Duodenal mucosa (tissue), 2 donors: ENCODE measurements at regions not wholly inside any gene's neighbourhood (a gene's known extent, or its start where the extent isn't known, plus 50 kb on each side); places are given as distances from the start of the nearest gene placed in this dataset.

Experiments used
- H3K27ac ChIP-seq: one replicate; pipeline ENCODE4 v1.7.0; 2013; ENCODE audit warnings: low read depth, low read length
- H3K27me3 ChIP-seq, 2 donors: one replicate each; pipeline ENCODE4 v1.7.0; 2013; ENCODE audit warnings: low read length in 2 of 2, control low read depth in 1 of 2; ENCODE audit not compliant: insufficient read depth in 2 of 2, control insufficient read depth in 1 of 2
- H3K36me3 ChIP-seq, 2 donors: one replicate each; pipeline ENCODE4 v1.7.0; 2013; ENCODE audit warnings: low read length in 2 of 2, control low read depth in 1 of 2; ENCODE audit not compliant: insufficient read depth in 2 of 2, control insufficient read depth in 1 of 2
- H3K4me1 ChIP-seq, 2 donors: one replicate each; pipeline ENCODE4 v1.7.0; 2013; ENCODE audit warnings: low read length in 2 of 2, control low read depth in 1 of 2; ENCODE audit not compliant: insufficient read depth in 2 of 2, control insufficient read depth in 1 of 2
- H3K4me3 ChIP-seq, 2 donors: one replicate each; pipeline ENCODE4 v1.7.0; 2013; ENCODE audit warnings: low read length in 2 of 2, low read depth in 1 of 2
- H3K9ac ChIP-seq, 2 donors: one replicate each; pipeline ENCODE4 v1.7.0; 2013; ENCODE audit warnings: low read length in 2 of 2, low read depth in 1 of 2
- H3K9me3 ChIP-seq, 2 donors: one replicate each; pipeline ENCODE4 v1.7.0; 2013; ENCODE audit warnings: low read length in 2 of 2, control low read depth in 1 of 2; ENCODE audit not compliant: control insufficient read depth in 1 of 2

- no peak overlapping the region for H3K27ac ChIP-seq
- peaks cover 3 to 10% of the 10 kb centered on the region in 2 donors for H3K4me1 ChIP-seq
- H3K9ac ChIP-seq, result no peak overlapping the region
These were observed 238.5 kb downstream of the SPTSSA start for GRCh38 chr14:34223373-34224148.

GRCh38 chr14:34222867-34223266 lies 239.2 kb downstream of the SPTSSA start:
- Histone ChIP-seq H3K27ac (no peak overlapping the region), H3K9me3 (no peaks in the 10 kb centered on the region), H3K4me3 (no peak overlapping the region), H3K27me3 (no peaks in the 10 kb centered on the region), H3K36me3 (no peaks in the 10 kb centered on the region), H3K9ac (no peak overlapping the region), H3K4me1 (peaks cover 0 to 10% of the 10 kb centered on the region in 2 donors)

More at GRCh38 chr14:34223373-34224148, 238.5 kb downstream of the SPTSSA start:
- Histone ChIP-seq H3K9me3 (no peaks in the 10 kb centered on the region), H3K4me3 (no peak overlapping the region), H3K36me3 (no peaks in the 10 kb centered on the region), H3K27me3 (no peaks in the 10 kb centered on the region)

- Histone ChIP-seq H3K9ac (no peak overlapping the region), H3K4me1 (peaks cover 0 to 10% of the 10 kb centered on the region in 2 donors), H3K27me3 (no peaks in the 10 kb centered on the region), H3K27ac (no peak overlapping the region), H3K4me3 (no peak overlapping the region), H3K36me3 (no peaks in the 10 kb centered on the region), H3K9me3 (no peaks in the 10 kb centered on the region)
These were observed 239.9 kb downstream of the SPTSSA start for GRCh38 chr14:34222122-34222521.

- H3K4me1 ChIP-seq, result peaks cover 0 to 10% of the 10 kb centered on the region in 2 donors
- H3K36me3 ChIP-seq, result no peaks in the 10 kb centered on the region
- H3K27ac ChIP-seq, result no peak overlapping the region
- H3K9me3 ChIP-seq, result no peaks in the 10 kb centered on the region
- no peak overlapping the region for H3K9ac ChIP-seq
- H3K27me3 ChIP-seq, result no peaks in the 10 kb centered on the region
- no peak overlapping the region for H3K4me3 ChIP-seq
These were observed 241.1 kb downstream of the SPTSSA start for GRCh38 chr14:34220921-34221320.

- Histone ChIP-seq H3K9me3 (no peaks in the 10 kb centered on the region), H3K27ac (no peak overlapping the region), H3K36me3 (no peaks in the 10 kb centered on the region), H3K4me3 (no peak overlapping the region), H3K9ac (no peak overlapping the region), H3K4me1 (peaks cover 0 to 10% of the 10 kb centered on the region in 2 donors), H3K27me3 (no peaks in the 10 kb centered on the region)
These were observed 241.7 kb downstream of the SPTSSA start for GRCh38 chr14:34220378-34220706.

DNA sequence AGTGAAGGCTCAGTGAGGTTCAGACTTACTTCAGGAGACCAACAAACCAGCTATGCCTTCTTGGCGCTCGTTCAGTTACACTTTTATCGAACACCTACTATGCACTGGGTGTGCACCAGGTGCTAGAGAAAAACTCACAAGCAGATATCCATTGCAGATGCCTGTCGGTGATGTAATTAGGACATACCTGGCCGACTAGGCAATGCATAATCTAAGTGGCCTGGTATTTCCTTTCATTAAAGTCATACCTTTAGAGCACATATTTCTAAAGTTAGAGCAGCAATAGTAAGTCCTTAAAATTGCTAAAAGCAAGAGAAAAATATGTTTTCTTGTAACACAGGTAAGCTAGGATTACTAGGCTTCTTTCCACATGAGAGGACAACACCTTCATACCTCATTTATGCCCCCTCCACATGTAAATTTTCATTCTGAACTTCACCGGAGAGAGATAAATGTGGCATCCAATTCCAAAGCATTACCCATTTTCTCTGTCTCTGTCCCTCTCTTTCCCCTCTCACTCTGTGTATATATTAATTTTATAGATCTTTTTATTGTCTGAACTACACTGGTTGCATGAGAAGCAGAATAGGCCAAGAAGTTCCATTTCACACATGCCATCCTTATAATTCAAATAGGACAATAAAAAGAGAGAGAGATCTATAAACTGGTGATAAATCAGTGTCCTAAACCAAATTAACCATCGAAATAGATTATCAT lies 242.2 kb downstream of the SPTSSA start:
- Histone ChIP-seq H3K4me1 (peaks cover 0 to 10% of the 10 kb centered on the region in 2 donors), H3K4me3 (no peak overlapping the region), H3K9ac (no peak overlapping the region), H3K27ac (no peak overlapping the region), H3K9me3 (no peaks in the 10 kb centered on the region), H3K27me3 (no peaks in the 10 kb centered on the region), H3K36me3 (no peaks in the 10 kb centered on the region)

DNA sequence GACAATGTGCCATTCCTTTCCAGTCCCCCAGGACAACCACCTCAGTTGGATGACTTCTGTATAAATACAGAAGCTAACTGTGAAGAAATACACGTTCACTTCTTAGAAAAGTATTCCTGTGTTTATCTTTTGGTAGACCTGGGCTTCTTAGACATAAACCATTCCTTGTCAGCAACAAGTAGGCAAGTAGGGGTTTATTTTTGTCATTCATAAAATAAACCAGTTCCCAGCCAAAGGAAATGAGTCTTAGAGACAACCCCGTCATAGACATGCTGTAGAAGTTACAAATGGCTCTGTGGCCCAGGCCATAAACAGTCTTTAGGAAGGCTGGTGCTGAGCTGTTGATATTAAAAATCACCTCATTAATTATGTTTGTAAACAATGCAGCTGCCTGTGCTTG lies 243.2 kb downstream of the SPTSSA start:
- H3K9me3 ChIP-seq, result no peaks in the 10 kb centered on the region
- H3K27ac ChIP-seq, result no peak overlapping the region
- no peak overlapping the region for H3K9ac ChIP-seq
- no peaks in the 10 kb centered on the region for H3K36me3 ChIP-seq
- H3K4me3 ChIP-seq, result no peak overlapping the region
- H3K27me3 ChIP-seq, result no peaks in the 10 kb centered on the region
- H3K4me1 ChIP-seq, result peaks cover 0 to 10% of the 10 kb centered on the region in 2 donors

DNA sequence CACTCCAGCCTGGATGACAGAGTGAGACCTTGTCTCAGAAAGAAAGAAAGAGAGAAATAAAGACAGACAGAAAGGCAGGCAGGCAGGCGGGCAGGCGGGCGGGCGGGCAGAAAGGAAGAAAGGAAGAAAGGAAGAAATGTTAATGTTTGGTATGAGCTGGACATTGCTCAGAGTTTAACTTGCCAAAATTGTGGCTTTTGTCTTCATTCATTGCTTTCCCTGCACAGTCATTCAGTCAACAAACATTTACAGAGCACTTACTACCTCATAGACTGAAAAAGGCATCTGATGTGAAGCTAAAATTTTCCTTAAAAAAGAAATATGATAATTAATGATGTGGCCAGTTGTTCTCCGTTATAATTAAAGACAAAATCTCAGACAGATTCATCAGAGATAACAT lies 247.1 kb downstream of the SPTSSA start:
- H3K27me3 ChIP-seq, result peaks cover 0 to 3% of the 10 kb centered on the region in 2 donors
- H3K4me1 ChIP-seq, result no peaks in the 10 kb centered on the region
- no peak overlapping the region for H3K4me3 ChIP-seq
- no peaks in the 10 kb centered on the region for H3K9me3 ChIP-seq
- H3K27ac ChIP-seq, result no peak overlapping the region
- no peaks in the 10 kb centered on the region for H3K36me3 ChIP-seq
- H3K9ac ChIP-seq, result no peak overlapping the region

- Histone ChIP-seq H3K4me1 (no peaks in the 10 kb centered on the region), H3K9me3 (no peaks in the 10 kb centered on the region), H3K9ac (no peak overlapping the region), H3K27me3 (peaks cover 0 to 3% of the 10 kb centered on the region in 2 donors), H3K36me3 (no peaks in the 10 kb centered on the region), H3K27ac (no peak overlapping the region), H3K4me3 (no peak overlapping the region)
These were observed 248.7 kb downstream of the SPTSSA start for GRCh38 chr14:34213332-34213731.

- Histone ChIP-seq H3K9ac (no peak overlapping the region), H3K9me3 (no peaks in the 10 kb centered on the region), H3K27ac (no peak overlapping the region), H3K36me3 (no peaks in the 10 kb centered on the region), H3K27me3 (peaks cover 0 to 3% of the 10 kb centered on the region in 2 donors), H3K4me1 (no peaks in the 10 kb centered on the region), H3K4me3 (no peak overlapping the region)
These were observed 249.7 kb downstream of the SPTSSA start for GRCh38 chr14:34212172-34212929.
